ENCODE measurements at regions not wholly inside any gene's neighbourhood (a gene's known extent, or its start where the extent isn't known, plus 50 kb on each side); places are given as distances from the start of the nearest gene placed in this dataset.

GRCh38 chr5:60295423-60295822 lies 401.9 kb upstream of the PDE4D start:
- 2% methylated on average over 2 of the region's 2 CpGs for WGBS (ENCODE audit: insufficient coverage, insufficient replicate concordance, low lambda C conversion rate, missing lambda C conversion rate)
- CTCF ChIA-PET = interaction anchor here (0.6 to 2.6 kb wide), 15 partner anchors 9 to 485 kb away, joined by 3 to 21 read pairs (median 4); no protein-coding TSS in a partner anchor

More at GRCh38 chr5:60295423-60295822, 401.9 kb upstream of the PDE4D start:
- no TSS peak for BruUV-seq (replicated peaks)
- DNase-seq (ENCODE audit: low read depth, low spot score) = peak; percentile 25
- intact Hi-C loops (cut with micrococcal nuclease; ENCODE audit: unreplicated experiment) (loop anchor here (1.0 to 5.0 kb wide), 5 partner anchors 87 to 587 kb away; no protein-coding TSS in a partner anchor), in situ Hi-C loops (cut with MboI) (no loop called here)
- no peaks in the 10 kb centered on the region for H3K27me3 ChIP-seq (replicated peaks in 1 of 2; ENCODE audit: control insufficient read depth in 2 of 2, insufficient read depth in 2 of 2, low read length in 1 of 2)
- H3K27ac ChIP-seq (ENCODE audit: control insufficient read depth, insufficient read depth) = no peak overlapping the region
- no peak overlapping the region for H3K4me2 ChIP-seq (ENCODE audit: control insufficient read depth, insufficient read depth)
- RAD21 ChIA-PET (ENCODE audit: unreplicated experiment) = interaction anchor here (0.9 to 2.0 kb wide), 9 partner anchors 85 to 375 kb away, joined by 3 to 6 read pairs (median 4); no protein-coding TSS in a partner anchor
- SMC1A ChIA-PET (ENCODE audit: uncharacterized antibody, unreplicated experiment) = interaction anchor here (1.2 to 2.2 kb wide), 10 partner anchors 9 to 373 kb away, joined by 3 to 11 read pairs (median 5); no protein-coding TSS in a partner anchor
- peak; percentile 82 for ATAC-seq
- no peak for TF ChIP-seq YBX1 (IDR thresholded peaks at IDR 0.05)
- no peak for TF ChIP-seq ZNF274 (IDR thresholded peaks at IDR 0.05; ENCODE audit: insufficient read depth, insufficient read length)
- no peak for TF ChIP-seq SIN3A (IDR thresholded peaks at IDR 0.05; ENCODE audit: low read depth, low read length)
- no peak for TF ChIP-seq BCL3 (IDR thresholded peaks at IDR 0.05; ENCODE audit: borderline replicate concordance, insufficient read depth, low read depth, low read length, poor library complexity, severe bottlenecking)
- TF ChIP-seq BHLHE40 (IDR thresholded peaks at IDR 0.05; ENCODE audit: borderline replicate concordance in 1 of 2, low read depth in 2 of 2, low read length in 1 of 2) = peak; percentile 13 to 18; a peak in 1 of 4 replicates
- no peak for TF ChIP-seq SREBF2 (IDR thresholded peaks at IDR 0.05; ENCODE audit: low read length)
- no peak for TF ChIP-seq FOS (IDR thresholded peaks at IDR 0.05; ENCODE audit: borderline replicate concordance, extremely low read depth, insufficient read length)
- TF ChIP-seq CTCF (IDR thresholded peaks at IDR 0.05 in 2 of 3, conservative IDR thresholded peaks at IDR 0.05 in 1 of 3; ENCODE audit: control insufficient read depth in 2 of 3, extremely low read depth in 1 of 3, insufficient read depth in 1 of 3, low read depth in 3 of 3, low read length in 3 of 3) = peak; percentile 63 to 75 (median 64)
- TF ChIP-seq POU2F2 (IDR thresholded peaks at IDR 0.05; ENCODE audit: borderline replicate concordance, low read depth, low read length) = 0 out of 3 replicates have a peak, but pooled peaks have one; percentile 17
- peak; percentile 79 for TF ChIP-seq RAD21 (IDR thresholded peaks at IDR 0.05; ENCODE audit: insufficient read depth, low read depth, low read length)
- no peak for TF ChIP-seq RUNX3 (IDR thresholded peaks at IDR 0.05; ENCODE audit: low read length)
- TF ChIP-seq SMC3 (IDR thresholded peaks at IDR 0.05; ENCODE audit: borderline replicate concordance, low read length) = peak; percentile 86
- TF ChIP-seq YY1 (IDR thresholded peaks at IDR 0.05; ENCODE audit: low read depth, low read length) = peak; percentile 30; the same call in 1 of the 2 replicates
- FAIRE-seq = peak; percentile 84
- H3K79me2 ChIP-seq (ENCODE audit: control insufficient read depth, insufficient read depth, low read length) = no peaks in the 10 kb centered on the region
- POLR2A ChIA-PET = no interaction called here
- H3K4me3 ChIP-seq = no peak overlapping the region
- no peaks in the 10 kb centered on the region for H3K36me3 ChIP-seq (ENCODE audit: control insufficient read depth in 2 of 2, insufficient read depth in 2 of 2, low read length in 1 of 2)
- H3K9me3 ChIP-seq (replicated peaks; ENCODE audit: control insufficient read depth, insufficient read depth, low read length) = no peaks in the 10 kb centered on the region
- H3K4me1 ChIP-seq (ENCODE audit: control insufficient read depth, insufficient read depth, low read length) = no peaks in the 10 kb centered on the region
- no peak overlapping the region for H2AFZ ChIP-seq (ENCODE audit: control insufficient read depth, low read depth, low read length)
- H4K20me1 ChIP-seq (ENCODE audit: control insufficient read depth, insufficient read depth) = no peaks in the 10 kb centered on the region
- no peak overlapping the region for H3K9ac ChIP-seq (ENCODE audit: control insufficient read depth, insufficient read depth, low read length)
